GM21390 (cell line): ENCODE measurements at regions not wholly inside any gene's neighbourhood (a gene's known extent, or its start where the extent isn't known, plus 50 kb on each side); places are given as distances from the start of the nearest gene placed in this dataset.
"Not testable (repeated sequence)": the region's sequence is repeated elsewhere in the genome, so short reads cannot be mapped to it uniquely, and the experiment has no call there.

Experiments
- ATAC-seq: cut with Tn5 transposase; IDR thresholded peaks from one replicate; pipeline ENCODE4 v1.9.1; 2021; ENCODE audit not compliant: unreplicated experiment

GRCh38 chr7:137110535-137110934 is 233.0 kb downstream of the PTN start:
- no peak for ATAC-seq

- ATAC-seq: no peak
Observed at GRCh38 chr7:137110091-137110509, 233.4 kb downstream of the PTN start.

GRCh38 chr7:137107802-137108201 is 235.7 kb downstream of the PTN start:
- not testable (repeated sequence) for ATAC-seq

- not testable (repeated sequence) for ATAC-seq
Observed at GRCh38 chr7:137103526-137103925, 235.1 kb downstream of the CHRM2 start.

GRCh38 chr7:137097111-137097510 is 228.7 kb downstream of the CHRM2 start:
- ATAC-seq: no peak

- ATAC-seq: no peak
Observed at GRCh38 chr7:137096607-137097006, 228.2 kb downstream of the CHRM2 start.

GRCh38 chr7:137093198-137093597 is 224.7 kb downstream of the CHRM2 start:
- ATAC-seq: no peak

- ATAC-seq: no peak
Observed at GRCh38 chr7:137091396-137091795, 222.9 kb downstream of the CHRM2 start.

- no peak for ATAC-seq
Observed at GRCh38 chr7:137086896-137087295, 218.4 kb downstream of the CHRM2 start.

GRCh38 chr7:137084607-137085380 is 216.3 kb downstream of the CHRM2 start:
- no peak for ATAC-seq

GRCh38 chr7:137082391-137082790 is 213.9 kb downstream of the CHRM2 start:
- no peak for ATAC-seq

GRCh38 chr7:137081321-137082093 is 213.1 kb downstream of the CHRM2 start:
- ATAC-seq: no peak

- ATAC-seq: no peak
Observed at GRCh38 chr7:137080516-137081203, 212.2 kb downstream of the CHRM2 start.

- no peak for ATAC-seq
Observed at GRCh38 chr7:137078781-137079180, 210.3 kb downstream of the CHRM2 start.

- ATAC-seq: no peak
Observed at GRCh38 chr7:137074391-137075030, 206.1 kb downstream of the CHRM2 start.

GRCh38 chr7:137073571-137074325 is 205.3 kb downstream of the CHRM2 start:
- no peak for ATAC-seq
